ENCODE measurements at regions not wholly inside any gene's neighbourhood (a gene's known extent, or its start where the extent isn't known, plus 50 kb on each side); places are given as distances from the start of the nearest gene placed in this dataset.

GRCh38 chrX:122439831-122440230, 744.2 kb upstream of the GRIA3 start:
- DNase-seq: no peak

GRCh38 chrX:122440832-122441231, 743.2 kb upstream of the GRIA3 start:
- no peak for DNase-seq

- no peak for DNase-seq
Observed at GRCh38 chrX:122441451-122441850, 742.6 kb upstream of the GRIA3 start.

GRCh38 chrX:122445466-122445865, 738.6 kb upstream of the GRIA3 start:
- no peak for DNase-seq

- no peak for DNase-seq
Observed at GRCh38 chrX:122464341-122464740, 719.7 kb upstream of the GRIA3 start.

- DNase-seq: no peak
Observed at GRCh38 chrX:122475306-122475705, 708.8 kb upstream of the GRIA3 start.

- DNase-seq: no peak
Observed at GRCh38 chrX:122500556-122500955, 683.5 kb upstream of the GRIA3 start.

- no peak for DNase-seq
Observed at GRCh38 chrX:122501652-122502051, 682.4 kb upstream of the GRIA3 start.

- DNase-seq: no peak
Observed at GRCh38 chrX:122504026-122504425, 680.1 kb upstream of the GRIA3 start.

- DNase-seq: no peak
Observed at GRCh38 chrX:122512561-122513072, 671.5 kb upstream of the GRIA3 start.

- DNase-seq: no peak
Observed at GRCh38 chrX:122517786-122518185, 666.3 kb upstream of the GRIA3 start.

- DNase-seq: no peak
Observed at GRCh38 chrX:122545778-122546177, 638.3 kb upstream of the GRIA3 start.

- DNase-seq: no peak
Observed at GRCh38 chrX:122546269-122546668, 637.8 kb upstream of the GRIA3 start.

- DNase-seq: no peak
Observed at GRCh38 chrX:122552286-122552800, 631.7 kb upstream of the GRIA3 start.

- no peak for DNase-seq
Observed at GRCh38 chrX:122555925-122556324, 628.2 kb upstream of the GRIA3 start.

GRCh38 chrX:122565952-122566351, 618.1 kb upstream of the GRIA3 start:
- DNase-seq: no peak

GRCh38 chrX:122566401-122566800, 617.7 kb upstream of the GRIA3 start:
- DNase-seq: no peak

- no peak for DNase-seq
Observed at GRCh38 chrX:122567911-122568310, 616.2 kb upstream of the GRIA3 start.

GRCh38 chrX:122572461-122572860, 611.6 kb upstream of the GRIA3 start:
- no peak for DNase-seq

- DNase-seq: no peak
Observed at GRCh38 chrX:122579036-122579435, 605.0 kb upstream of the GRIA3 start.

GRCh38 chrX:122579526-122579925, 604.6 kb upstream of the GRIA3 start:
- no peak for DNase-seq

GRCh38 chrX:122582280-122582974, 601.7 kb upstream of the GRIA3 start:
- DNase-seq: no peak

- no peak for DNase-seq
Observed at GRCh38 chrX:122582975-122583305, 601.1 kb upstream of the GRIA3 start.

- DNase-seq: no peak
Observed at GRCh38 chrX:122583551-122583950, 600.5 kb upstream of the GRIA3 start.

- no peak for DNase-seq
Observed at GRCh38 chrX:122584981-122585380, 599.1 kb upstream of the GRIA3 start.
